RWPE2 (cell line): ENCODE measurements at regions not wholly inside any gene's neighbourhood (a gene's known extent, or its start where the extent isn't known, plus 50 kb on each side); places are given as distances from the start of the nearest gene placed in this dataset.

ENCODE experiments used
- ATAC-seq: fragments of 200-7000 bp; cut with Tn5 transposase; 3 replicates; pipeline ENCODE4 v1.9.1; 2021; ENCODE audit warnings: low read depth
- DNase-seq: peaks from one replicate; pipeline ENCODE4 v3.0.0-alpha.2; 2020; ENCODE audit warnings: low spot score
- H3K27ac ChIP-seq: fragments of 450-650 bp; 2 replicates; pipeline ENCODE4 v1.5.1; 2017; ENCODE audit warnings: mild to moderate bottlenecking; ENCODE audit not compliant: poor library complexity, severe bottlenecking
- H3K27me3 ChIP-seq: fragments of 250-450 bp; sonication (Bioruptor Pico); 2 replicates; pipeline ENCODE4 v1.5.1; 2021; ENCODE audit warnings: mild to moderate bottlenecking, moderate library complexity; ENCODE audit not compliant: insufficient read depth, poor library complexity, severe bottlenecking
- H3K36me3 ChIP-seq: fragments of 250-450 bp; sonication (Bioruptor Pico); 2 replicates; pipeline ENCODE4 v1.5.1; 2020; ENCODE audit warnings: low read depth, mild to moderate bottlenecking, moderate library complexity
- H3K4me1 ChIP-seq: fragments of 250-450 bp; sonication (Bioruptor Pico); 2 replicates; pipeline ENCODE4 v1.5.1; 2021; ENCODE audit warnings: mild to moderate bottlenecking, moderate library complexity; ENCODE audit not compliant: insufficient read depth, poor library complexity, severe bottlenecking
- H3K4me3 ChIP-seq: fragments of 250-450 bp; sonication (Bioruptor Pico); 2 replicates; pipeline ENCODE4 v1.5.1; 2021; ENCODE audit warnings: mild to moderate bottlenecking, moderate library complexity; ENCODE audit not compliant: severe bottlenecking
- H3K9me3 ChIP-seq: fragments of 250-450 bp; sonication (Bioruptor Pico); 2 replicates; pipeline ENCODE4 v1.5.1; 2021; ENCODE audit warnings: mild to moderate bottlenecking, moderate library complexity; ENCODE audit not compliant: severe bottlenecking
- CTCF ChIP-seq: fragments of 450-650 bp; IDR thresholded peaks from one replicate; pipeline ENCODE4 v1.5.1; 2017; ENCODE audit warnings: mild to moderate bottlenecking, moderate library complexity; ENCODE audit not compliant: poor library complexity, severe bottlenecking

GRCh38 chr20:50270569-50270968 is 79.9 kb downstream of the CEBPB start:
- no peak for ATAC-seq
- H3K27ac ChIP-seq, result no peak overlapping the region

GRCh38 chr20:50271176-50271575 is 80.5 kb downstream of the CEBPB start:
- ATAC-seq (no peak), DNase-seq (no peak)
- Histone ChIP-seq H3K4me3 (no peak overlapping the region), H3K27me3 (no peaks in the 10 kb centered on the region), H3K27ac (no peak overlapping the region), H3K9me3 (no peaks in the 10 kb centered on the region), H3K4me1 (peaks cover 12% of the 10 kb centered on the region), H3K36me3 (no peaks in the 10 kb centered on the region)
- no peak for TF ChIP-seq CTCF

More at GRCh38 chr20:50270569-50270968, 79.9 kb downstream of the CEBPB start:
- Histone ChIP-seq H3K4me3 (no peak overlapping the region), H3K36me3 (no peaks in the 10 kb centered on the region), H3K27me3 (no peaks in the 10 kb centered on the region), H3K4me1 (peaks cover 12% of the 10 kb centered on the region), H3K9me3 (no peaks in the 10 kb centered on the region)
- no peak for DNase-seq
- TF ChIP-seq CTCF, result no peak

GRCh38 chr20:50271612-50272011 is 81.0 kb downstream of the CEBPB start:
- no peak for TF ChIP-seq CTCF
- no peak overlapping the region for H3K27ac ChIP-seq
- ATAC-seq (no peak), DNase-seq (no peak)
- no peak overlapping the region for H3K4me3 ChIP-seq
- no peaks in the 10 kb centered on the region for H3K36me3 ChIP-seq
- no peaks in the 10 kb centered on the region for H3K9me3 ChIP-seq
- no peaks in the 10 kb centered on the region for H3K27me3 ChIP-seq
- H3K4me1 ChIP-seq, result peaks cover 12% of the 10 kb centered on the region

GRCh38 chr20:50272030-50272723 is 81.5 kb downstream of the CEBPB start:
- no peak for ATAC-seq
- no peaks in the 10 kb centered on the region for H3K27me3 ChIP-seq
- no peak overlapping the region for H3K27ac ChIP-seq
- H3K36me3 ChIP-seq, result no peaks in the 10 kb centered on the region
- no peaks in the 10 kb centered on the region for H3K9me3 ChIP-seq
- no peak overlapping the region for H3K4me3 ChIP-seq
- TF ChIP-seq CTCF, result no peak
- peaks cover 7% of the 10 kb centered on the region for H3K4me1 ChIP-seq
- DNase-seq, result no peak

- ATAC-seq, result no peak
These were observed 82.3 kb downstream of the CEBPB start for GRCh38 chr20:50272724-50273446.

More at GRCh38 chr20:50272724-50273446, 82.3 kb downstream of the CEBPB start:
- H3K36me3 ChIP-seq, result no peaks in the 10 kb centered on the region
- H3K4me1 ChIP-seq, result peaks cover under 1% of the 10 kb centered on the region
- H3K4me3 ChIP-seq, result no peak overlapping the region
- H3K27ac ChIP-seq, result no peak overlapping the region
- TF ChIP-seq CTCF, result no peak
- DNase-seq, result no peak
- no peaks in the 10 kb centered on the region for H3K27me3 ChIP-seq
- H3K9me3 ChIP-seq, result no peaks in the 10 kb centered on the region
